HEK293T (cell line): ENCODE measurements at regions not wholly inside any gene's neighbourhood (a gene's known extent, or its start where the extent isn't known, plus 50 kb on each side); places are given as distances from the start of the nearest gene placed in this dataset.

Experiments used
- CTCF ChIA-PET: fragments of 350-600 bp; formaldehyde crosslinking; extraction: SDS; loops from one replicate; lab custom pipeline; 2021; ENCODE audit warnings: antibody characterized with exemption, inconsistent platforms; lab: Yijun Ruan, JAX
- POLR2A ChIA-PET: fragments of 350-600 bp; formaldehyde crosslinking; extraction: SDS; loops from one replicate; lab custom pipeline; 2020; ENCODE audit warnings: antibody characterized with exemption, inconsistent platforms; lab: Yijun Ruan, JAX
- DNase-seq: peaks from one replicate; pipeline ENCODE4 v3.0.0; 2012; ENCODE audit warnings: mixed read lengths; ENCODE audit errors: extremely low spot score
- ARNT ChIP-seq: fragments of 450-650 bp; IDR thresholded peaks from 2 replicates; pipeline ENCODE4 v1.6.1; 2017; ENCODE audit warnings: mild to moderate bottlenecking
- BHLHE40 ChIP-seq: fragments of 450-650 bp; IDR thresholded peaks from 2 replicates; pipeline ENCODE4 v1.6.1; 2016; ENCODE audit warnings: mild to moderate bottlenecking, moderate library complexity, borderline replicate concordance
- CTBP1 ChIP-seq: fragments of 450-650 bp; IDR thresholded peaks from 2 replicates; pipeline ENCODE4 v1.6.1; 2016; ENCODE audit warnings: borderline replicate concordance
- ELF4 ChIP-seq: fragments of 450-650 bp; IDR thresholded peaks from 2 replicates; pipeline ENCODE4 v1.6.1; 2017; ENCODE audit warnings: antibody characterized with exemption
- FOXA1 ChIP-seq: fragments of 450-650 bp; IDR thresholded peaks from 2 replicates; pipeline ENCODE4 v1.6.1; 2016; ENCODE audit warnings: mild to moderate bottlenecking
- FOXK2 ChIP-seq: fragments of 450-650 bp; IDR thresholded peaks from 2 replicates; pipeline ENCODE4 v1.6.1; 2016; ENCODE audit warnings: mild to moderate bottlenecking
- FOXM1 ChIP-seq: fragments of 450-650 bp; IDR thresholded peaks from 2 replicates; pipeline ENCODE4 v1.6.1; 2017; ENCODE audit warnings: mild to moderate bottlenecking, borderline replicate concordance
- HDGF ChIP-seq: fragments of 450-650 bp; IDR thresholded peaks from 2 replicates; pipeline ENCODE4 v1.6.1; 2017; ENCODE audit warnings: antibody characterized with exemption, borderline replicate concordance
- L3MBTL2 ChIP-seq: fragments of 450-650 bp; conservative IDR thresholded peaks from 2 replicates; pipeline ENCODE4 v1.6.1; 2016; ENCODE audit warnings: mild to moderate bottlenecking
- LEF1 ChIP-seq: fragments of 450-650 bp; IDR thresholded peaks from 2 replicates; pipeline ENCODE4 v1.6.1; 2017; ENCODE audit warnings: mild to moderate bottlenecking, borderline replicate concordance
- NFRKB ChIP-seq: fragments of 450-650 bp; IDR thresholded peaks from 2 replicates; pipeline ENCODE4 v1.6.1; 2016; ENCODE audit warnings: mild to moderate bottlenecking, moderate library complexity
- PKNOX1 ChIP-seq: fragments of 450-650 bp; IDR thresholded peaks from 2 replicates; pipeline ENCODE4 v1.6.1; 2016
- SP1 ChIP-seq: fragments of 450-650 bp; IDR thresholded peaks from 2 replicates; pipeline ENCODE4 v1.6.1; 2017
- SUZ12 ChIP-seq: fragments of 450-650 bp; IDR thresholded peaks from 2 replicates; pipeline ENCODE4 v1.6.1; 2016; ENCODE audit warnings: mild to moderate bottlenecking
- TARDBP ChIP-seq: fragments of 450-650 bp; IDR thresholded peaks from 2 replicates; pipeline ENCODE4 v1.6.1; 2016
- ZNF384 ChIP-seq: fragments of 450-650 bp; IDR thresholded peaks from 2 replicates; pipeline ENCODE4 v1.6.1; 2016

GRCh38 chr2:12278217-12278750 lies 438.5 kb upstream of the TRIB2 start:
- POLR2A ChIA-PET: no interaction called here
- no peak for DNase-seq
- CTCF ChIA-PET: interaction anchor here (0.6 kb wide), 1 partner anchor 450 kb away, joined by 3 read pairs; no protein-coding TSS in a partner anchor

GRCh38 chr2:12282780-12283695 lies 433.7 kb upstream of the TRIB2 start:
- POLR2A ChIA-PET: no interaction called here
- CTCF ChIA-PET: no interaction called here
- no peak for DNase-seq
- no peak for TF ChIP-seq LEF1

More at GRCh38 chr2:12278217-12278750, 438.5 kb upstream of the TRIB2 start:
- no peak for TF ChIP-seq FOXK2
- TF ChIP-seq SP1: no peak
- TF ChIP-seq CTBP1: no peak
- no peak for TF ChIP-seq FOXM1
- TF ChIP-seq NFRKB: no peak
- no peak for TF ChIP-seq L3MBTL2
- no peak for TF ChIP-seq ZNF384
- TF ChIP-seq ARNT: no peak
- TF ChIP-seq BHLHE40: no peak

GRCh38 chr2:12284037-12284436 lies 432.7 kb upstream of the TRIB2 start:
- TF ChIP-seq NFRKB (no peak), ZNF384 (no peak), FOXK2 (no peak), SUZ12 (no peak), ELF4 (no peak), PKNOX1 (no peak), HDGF (no peak), ARNT (no peak), TARDBP (no peak), FOXM1 (no peak), FOXA1 (no peak)
- CTCF ChIA-PET: no interaction called here
- POLR2A ChIA-PET: no interaction called here
- no peak for DNase-seq

GRCh38 chr2:12284487-12284886 lies 432.2 kb upstream of the TRIB2 start:
- TF ChIP-seq HDGF (no peak), BHLHE40 (no peak), SP1 (no peak), LEF1 (no peak), SUZ12 (no peak), FOXK2 (no peak), L3MBTL2 (no peak), ZNF384 (no peak), PKNOX1 (no peak), ARNT (no peak), FOXM1 (no peak), TARDBP (no peak), FOXA1 (no peak), CTBP1 (no peak), NFRKB (no peak)
- no peak for DNase-seq
- ChIA-PET CTCF (no interaction called here), POLR2A (no interaction called here)

- no peak for DNase-seq
- ChIA-PET POLR2A (no interaction called here), CTCF (no interaction called here)
- no peak for TF ChIP-seq FOXM1
- no peak for TF ChIP-seq ZNF384
- no peak for TF ChIP-seq FOXK2
- TF ChIP-seq NFRKB: no peak
- no peak for TF ChIP-seq HDGF
- TF ChIP-seq TARDBP: no peak
- no peak for TF ChIP-seq L3MBTL2
- no peak for TF ChIP-seq ELF4
- TF ChIP-seq FOXA1: no peak
- TF ChIP-seq LEF1: no peak
- no peak for TF ChIP-seq SUZ12
- no peak for TF ChIP-seq SP1
- TF ChIP-seq PKNOX1: no peak
- no peak for TF ChIP-seq ARNT
- TF ChIP-seq CTBP1: no peak
- no peak for TF ChIP-seq BHLHE40
Measured at GRCh38 chr2:12286347-12286746, 430.4 kb upstream of the TRIB2 start.

- TF ChIP-seq NFRKB (no peak), ELF4 (no peak), ZNF384 (no peak), HDGF (no peak), CTBP1 (no peak), TARDBP (no peak), FOXA1 (no peak), FOXM1 (no peak), L3MBTL2 (no peak), PKNOX1 (no peak), BHLHE40 (no peak), SUZ12 (no peak), ARNT (no peak), LEF1 (no peak), SP1 (no peak), FOXK2 (no peak)
- DNase-seq: no peak
- CTCF ChIA-PET: no interaction called here
- POLR2A ChIA-PET: no interaction called here
Measured at GRCh38 chr2:12287220-12287751, 429.4 kb upstream of the TRIB2 start.
